NCI-H2171 treated with DMSO at 0.1 percent for 48 hours (cell line): ENCODE measurements at regions not wholly inside any gene's neighbourhood (a gene's known extent, or its start where the extent isn't known, plus 50 kb on each side); places are given as distances from the start of the nearest gene placed in this dataset.

Experiments
- DNase-seq: peaks from one replicate; lab custom pipeline; 2025; lab: John Stamatoyannopoulos, UW

DNA sequence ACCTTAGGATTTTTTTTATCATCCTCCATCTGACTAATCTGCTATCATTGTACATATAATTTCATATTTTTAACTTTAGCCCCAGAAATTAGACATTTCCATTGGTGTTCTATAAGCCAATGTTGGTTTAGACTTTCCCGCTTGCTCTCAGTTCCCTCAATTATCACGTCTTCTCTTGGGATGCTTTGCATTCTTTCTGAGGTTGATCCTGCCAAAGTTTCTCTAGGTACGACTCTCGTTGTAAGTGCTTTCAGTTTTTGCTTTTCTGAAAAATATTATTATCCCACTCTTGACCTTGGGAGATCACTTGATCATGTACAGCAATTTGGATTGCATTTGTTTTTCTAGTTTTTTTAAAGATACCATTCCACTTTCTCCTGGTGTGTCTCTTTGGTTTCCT lies 270.2 kb downstream of the IRS2 start:
- no peak for DNase-seq

DNA sequence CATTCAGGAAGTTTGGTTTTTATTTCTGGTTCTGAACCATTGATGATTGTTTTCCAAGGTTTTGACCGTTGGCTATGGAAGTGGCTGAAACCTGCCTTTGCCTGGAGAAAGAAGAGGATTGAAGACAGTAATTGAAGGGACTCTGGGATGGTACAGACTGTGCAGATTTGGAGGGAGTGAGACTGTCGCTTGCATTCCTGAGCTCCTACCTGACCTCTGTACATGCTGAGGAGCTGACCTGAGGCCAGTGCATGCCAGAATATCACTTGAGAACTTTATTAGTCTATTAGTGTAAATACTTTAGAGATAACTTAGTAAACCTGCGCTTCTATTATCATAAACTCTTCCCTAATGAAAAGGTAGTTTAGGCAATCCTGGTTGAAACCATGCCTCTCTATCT lies 276.4 kb downstream of the IRS2 start:
- no peak for DNase-seq

GRCh38 chr13:109509154-109509900 lies 277.1 kb downstream of the IRS2 start:
- no peak for DNase-seq

- DNase-seq = no peak
These were observed 286.1 kb downstream of the IRS2 start for GRCh38 chr13:109500146-109500773.

DNA sequence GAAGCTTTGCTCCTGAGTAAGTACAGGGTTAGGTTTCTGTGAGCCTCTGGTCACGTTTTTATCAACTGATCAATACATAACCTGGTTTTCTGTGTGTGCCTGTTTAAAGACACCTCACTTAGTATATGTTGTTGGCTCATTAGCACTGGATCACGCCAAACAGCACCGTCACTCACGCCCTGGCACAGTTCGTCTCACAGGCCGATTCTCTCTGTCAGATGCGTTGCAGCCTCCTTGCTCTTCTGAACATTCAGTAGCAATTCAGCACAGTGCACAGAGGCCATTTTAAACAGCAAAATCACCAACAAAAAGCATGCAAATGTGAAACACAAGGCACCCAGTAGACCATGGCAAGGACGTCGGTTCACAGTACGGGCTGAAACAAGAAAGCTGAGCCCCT lies 288.5 kb downstream of the IRS2 start:
- DNase-seq = no peak

GRCh38 chr13:109496216-109496615 lies 290.2 kb downstream of the IRS2 start:
- DNase-seq = no peak

DNA sequence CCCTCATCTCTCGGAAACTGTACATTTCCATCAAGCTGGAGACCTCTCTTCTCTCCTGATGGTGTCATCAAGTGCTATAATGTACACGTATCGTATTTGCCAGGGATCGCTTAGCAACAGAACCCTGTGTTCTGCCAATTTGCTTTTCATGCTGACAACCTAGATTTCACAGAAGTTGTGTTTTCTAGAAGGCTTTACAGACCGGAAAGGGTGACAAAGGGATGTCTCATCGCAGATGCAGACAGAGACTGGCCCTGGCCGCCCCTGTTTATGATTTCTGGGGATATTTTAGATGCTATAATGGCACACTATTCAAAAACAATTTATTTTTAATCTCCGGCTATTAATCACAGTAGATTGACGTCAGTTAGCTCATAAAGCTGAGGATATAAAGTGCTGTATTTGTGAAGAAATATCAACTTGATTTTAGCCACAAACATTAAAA lies 291.4 kb downstream of the IRS2 start:
- no peak for DNase-seq

- DNase-seq = no peak
These were observed 301.1 kb downstream of the IRS2 start for GRCh38 chr13:109485136-109485794.

DNA sequence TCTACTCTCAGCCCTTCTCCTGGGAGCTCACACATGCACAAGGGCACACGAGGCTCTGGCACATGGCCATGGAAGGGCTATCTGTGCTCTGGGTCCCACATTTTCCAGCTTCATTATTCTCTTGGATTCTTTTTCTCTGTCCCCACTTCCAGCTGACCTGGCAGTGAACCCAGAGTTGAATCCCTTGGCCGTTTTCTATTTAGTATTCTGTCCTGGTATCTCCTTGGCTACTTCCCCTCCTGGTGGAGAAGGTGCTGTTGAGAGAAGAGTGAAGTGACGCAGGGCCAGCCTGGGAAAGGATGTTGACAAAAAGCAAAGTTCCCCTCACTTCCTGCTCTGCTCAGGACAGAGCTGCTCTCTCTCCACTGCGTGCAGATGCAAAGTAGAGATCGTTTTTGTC lies 303.1 kb downstream of the IRS2 start:
- DNase-seq = no peak

- DNase-seq = no peak
These were observed 305.3 kb downstream of the IRS2 start for GRCh38 chr13:109481040-109481439.

- DNase-seq = no peak
These were observed 306.1 kb downstream of the IRS2 start for GRCh38 chr13:109480011-109480955.

- DNase-seq = no peak
These were observed 306.8 kb downstream of the IRS2 start for GRCh38 chr13:109479534-109479933.

- DNase-seq = no peak
These were observed 310.4 kb downstream of the IRS2 start for GRCh38 chr13:109476001-109476400.

DNA sequence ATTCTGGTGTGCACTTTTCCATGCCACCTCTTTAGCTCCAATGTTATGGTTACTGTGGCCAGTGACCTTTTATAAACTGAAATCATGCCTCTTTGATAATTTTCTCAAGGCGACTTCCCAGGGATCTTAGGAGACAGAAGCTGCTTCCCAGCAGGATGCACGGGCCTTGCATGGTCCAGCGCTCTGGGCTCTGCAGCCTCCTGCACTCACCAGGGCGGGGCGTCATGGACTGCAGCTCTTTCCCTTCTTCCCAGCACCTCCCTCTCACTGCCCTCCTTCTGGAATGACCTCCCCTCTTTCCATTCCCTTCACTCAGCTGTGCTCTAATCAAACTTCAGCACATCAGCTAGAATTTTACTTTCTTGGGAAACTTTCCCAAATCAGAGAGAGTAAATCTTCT lies 318.3 kb downstream of the IRS2 start:
- DNase-seq = no peak

GRCh38 chr13:109465148-109465547 lies 321.2 kb downstream of the IRS2 start:
- DNase-seq = no peak

GRCh38 chr13:109454167-109454917 lies 332.0 kb downstream of the IRS2 start:
- DNase-seq = no peak

- no peak for DNase-seq
These were observed 334.7 kb downstream of the IRS2 start for GRCh38 chr13:109451726-109452125.

DNA sequence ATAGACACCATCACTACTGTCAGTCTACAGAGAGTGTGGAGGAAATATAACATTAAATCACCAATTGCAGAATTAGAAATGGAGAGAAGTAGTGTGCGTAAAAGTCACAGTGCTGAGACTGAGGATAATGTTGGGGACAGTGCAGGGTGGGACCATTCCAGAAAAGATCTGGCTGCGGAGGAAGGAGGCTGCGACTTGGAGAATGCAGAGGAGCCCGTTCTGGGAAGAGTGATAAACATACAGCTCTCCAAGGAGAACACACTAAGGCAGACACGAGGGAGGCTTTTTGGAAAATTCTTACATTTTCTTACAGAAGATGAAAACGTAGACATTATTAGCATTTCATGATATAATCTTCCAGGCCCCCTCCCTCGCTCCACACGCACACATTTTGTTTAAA lies 337.8 kb downstream of the IRS2 start:
- no peak for DNase-seq

GRCh38 chr13:109447667-109448066 lies 338.7 kb downstream of the IRS2 start:
- no peak for DNase-seq

DNA sequence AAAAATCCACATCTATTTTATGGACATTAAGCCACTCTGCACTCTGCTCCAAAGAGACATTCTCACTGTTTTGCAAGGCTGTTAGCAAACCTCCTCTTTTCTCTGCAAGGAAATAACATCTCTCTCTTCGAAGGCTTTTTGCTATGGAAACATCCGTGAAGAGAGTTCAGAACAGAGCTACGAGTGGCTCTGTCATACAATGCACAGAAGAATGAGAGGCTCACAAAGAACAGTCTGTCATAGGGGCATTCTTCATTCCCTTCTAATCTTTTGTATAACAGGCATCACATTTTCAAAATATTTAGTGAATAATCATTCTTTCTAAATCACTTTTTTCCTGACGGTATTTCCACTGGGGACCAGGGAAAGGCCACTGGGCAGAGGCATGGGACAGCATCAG lies 346.1 kb downstream of the IRS2 start:
- no peak for DNase-seq

GRCh38 chr13:109439813-109440212 lies 346.6 kb downstream of the IRS2 start:
- no peak for DNase-seq
